ENCODE measurements at regions not wholly inside any gene's neighbourhood (a gene's known extent, or its start where the extent isn't known, plus 50 kb on each side); places are given as distances from the start of the nearest gene placed in this dataset.

GRCh38 chr17:6908807-6909206 is 77.3 kb upstream of the TEKT1 start:
- Histone ChIP-seq H3K79me2 (ENCODE audit: insufficient read depth, low read length) (no peaks in the 10 kb centered on the region), H3K4me1 (ENCODE audit: insufficient read depth, low read length) (no peaks in the 10 kb centered on the region), H3K9me3 (ENCODE audit: low read depth, low read length) (no peaks in the 10 kb centered on the region), H3K4me2 (ENCODE audit: insufficient read depth, low read length) (no peak overlapping the region), H3K36me3 (ENCODE audit: insufficient read depth, low read length) (no peaks in the 10 kb centered on the region), H4K20me1 (ENCODE audit: insufficient read depth, low read length) (no peaks in the 10 kb centered on the region), H2AFZ (ENCODE audit: low read length) (no peak overlapping the region), H3K27ac (ENCODE audit: low read depth, low read length) (no peak overlapping the region), H3K27me3 (ENCODE audit: insufficient read depth, low read length) (peaks cover 13% of the 10 kb centered on the region), H3K4me3 (ENCODE audit: insufficient read depth, low read length) (no peak overlapping the region)
- DNase-seq (ENCODE audit: insufficient read length, low spot score, missing footprints): no peak
- TF ChIP-seq CTCF (IDR thresholded peaks at IDR 0.05; ENCODE audit: extremely low read depth, low read depth, low read length): no peak

- Histone ChIP-seq H3K4me1 (ENCODE audit: insufficient read depth, low read length) (peaks cover 6% of the 10 kb centered on the region), H3K27me3 (ENCODE audit: insufficient read depth, low read length) (peaks cover 16% of the 10 kb centered on the region), H3K79me2 (ENCODE audit: insufficient read depth, low read length) (no peaks in the 10 kb centered on the region), H2AFZ (ENCODE audit: low read length) (no peak overlapping the region), H3K27ac (ENCODE audit: low read depth, low read length) (no peak overlapping the region), H4K20me1 (ENCODE audit: insufficient read depth, low read length) (no peaks in the 10 kb centered on the region), H3K4me2 (ENCODE audit: insufficient read depth, low read length) (no peak overlapping the region), H3K9me3 (ENCODE audit: low read depth, low read length) (no peaks in the 10 kb centered on the region), H3K36me3 (ENCODE audit: insufficient read depth, low read length) (no peaks in the 10 kb centered on the region), H3K4me3 (ENCODE audit: insufficient read depth, low read length) (no peak overlapping the region)
- no peak for DNase-seq (ENCODE audit: insufficient read length, low spot score, missing footprints)
- TF ChIP-seq CTCF (IDR thresholded peaks at IDR 0.05; ENCODE audit: extremely low read depth, low read depth, low read length): peak; percentile 79
Measured at GRCh38 chr17:6910987-6911603, 79.6 kb upstream of the TEKT1 start.

GRCh38 chr17:6912110-6913051 is 80.9 kb upstream of the TEKT1 start:
- Histone ChIP-seq H3K9me3 (ENCODE audit: low read depth, low read length) (no peaks in the 10 kb centered on the region), H3K4me3 (ENCODE audit: insufficient read depth, low read length) (no peak overlapping the region), H4K20me1 (ENCODE audit: insufficient read depth, low read length) (no peaks in the 10 kb centered on the region), H3K4me2 (ENCODE audit: insufficient read depth, low read length) (no peak overlapping the region), H2AFZ (ENCODE audit: low read length) (no peak overlapping the region), H3K4me1 (ENCODE audit: insufficient read depth, low read length) (peaks cover 6% of the 10 kb centered on the region), H3K79me2 (ENCODE audit: insufficient read depth, low read length) (no peaks in the 10 kb centered on the region), H3K27ac (ENCODE audit: low read depth, low read length) (no peak overlapping the region), H3K36me3 (ENCODE audit: insufficient read depth, low read length) (no peaks in the 10 kb centered on the region), H3K27me3 (ENCODE audit: insufficient read depth, low read length) (peaks cover 16% of the 10 kb centered on the region)
- no peak for DNase-seq (ENCODE audit: insufficient read length, low spot score, missing footprints)
- TF ChIP-seq CTCF (IDR thresholded peaks at IDR 0.05; ENCODE audit: extremely low read depth, low read depth, low read length): no peak
